ENCODE measurements at regions not wholly inside any gene's neighbourhood (a gene's known extent, or its start where the extent isn't known, plus 50 kb on each side); places are given as distances from the start of the nearest gene placed in this dataset.
"Not testable (repeated sequence)": the region's sequence is repeated elsewhere in the genome, so short reads cannot be mapped to it uniquely, and the experiment has no call there.

DNA sequence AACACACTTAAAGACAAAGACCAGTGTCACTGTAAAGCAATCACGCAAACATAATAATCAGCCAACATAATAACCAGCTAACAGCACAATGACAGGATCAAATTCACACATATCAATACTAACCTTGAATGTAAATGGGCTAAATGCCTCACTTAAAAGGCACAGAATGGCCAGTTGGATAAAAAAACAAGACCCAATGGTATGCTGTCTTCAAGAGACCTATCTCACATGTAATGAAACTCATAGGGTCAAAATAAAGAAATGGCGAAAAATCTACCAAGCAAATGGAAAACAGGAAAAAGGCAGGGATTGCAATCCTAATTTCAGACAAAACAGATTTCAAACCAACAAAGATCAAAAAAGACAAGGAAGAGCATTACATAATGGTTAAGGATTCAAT, 78.2 kb upstream of the RAB12 start:
- not testable (repeated sequence) for H3K4ac ChIP-seq (ENCODE audit: low read depth, low read length); H2AK5ac ChIP-seq (ENCODE audit: low read length); H2AFZ ChIP-seq (ENCODE audit: insufficient read depth, low read length, poor library complexity); H4K8ac ChIP-seq (ENCODE audit: low read depth, low read length); H2BK120ac ChIP-seq (ENCODE audit: insufficient read depth, low read length, poor library complexity); H2BK12ac ChIP-seq (ENCODE audit: low read length); H3K36me3 ChIP-seq (ENCODE audit: control insufficient read depth in 1 of 2, insufficient read depth in 2 of 2, low read length in 2 of 2); H4K12ac ChIP-seq (ENCODE audit: low read depth, low read length); H3K4me1 ChIP-seq (ENCODE audit: control insufficient read depth in 1 of 2, insufficient read depth in 2 of 2, low read length in 2 of 2); H3K23ac ChIP-seq (ENCODE audit: low read length); H3K4me3 ChIP-seq (ENCODE audit: low read depth, low read length); H3K27ac ChIP-seq (ENCODE audit: low read depth, low read length); H3K27me3 ChIP-seq (ENCODE audit: insufficient read depth, low read length); H3K9ac ChIP-seq (ENCODE audit: low read length); H2BK5ac ChIP-seq (ENCODE audit: low read depth, low read length, poor library complexity); H3K4me2 ChIP-seq (ENCODE audit: low read length); H4K91ac ChIP-seq (ENCODE audit: low read depth, low read length); H3K18ac ChIP-seq (ENCODE audit: low read length); H3K14ac ChIP-seq (ENCODE audit: low read length); H3K79me1 ChIP-seq (ENCODE audit: low read length); H3K9me3 ChIP-seq (ENCODE audit: insufficient read depth, low read depth, low read length); DNase-seq; H3K79me2 ChIP-seq (ENCODE audit: control insufficient read depth, insufficient read depth, low read length, poor library complexity)
- no CpG with 5 or more reads among the region's 2 CpGs for WGBS (ENCODE audit: extremely low coverage, insufficient coverage, insufficient read length)

- Histone ChIP-seq H3K27me3 (ENCODE audit: insufficient read depth, low read length) (no peaks in the 10 kb centered on the region), H3K79me1 (ENCODE audit: low read length) (no peaks in the 10 kb centered on the region), H3K4me3 (ENCODE audit: low read depth, low read length) (no peak overlapping the region), H4K8ac (ENCODE audit: low read depth, low read length) (no peak overlapping the region), H3K4me2 (ENCODE audit: low read length) (no peak overlapping the region), H3K9ac (ENCODE audit: low read length) (no peak overlapping the region), H3K27ac (ENCODE audit: low read depth, low read length) (no peak overlapping the region), H3K9me3 (ENCODE audit: insufficient read depth, low read depth, low read length) (no peaks in the 10 kb centered on the region), H2AFZ (ENCODE audit: insufficient read depth, low read length, poor library complexity) (no peak overlapping the region), H2BK5ac (ENCODE audit: low read depth, low read length, poor library complexity) (no peak overlapping the region), H3K18ac (ENCODE audit: low read length) (no peak overlapping the region), H2AK5ac (ENCODE audit: low read length) (no peak overlapping the region), H3K4me1 (ENCODE audit: control insufficient read depth in 1 of 2, insufficient read depth in 2 of 2, low read length in 2 of 2) (no peaks in the 10 kb centered on the region), H3K36me3 (ENCODE audit: control insufficient read depth in 1 of 2, insufficient read depth in 2 of 2, low read length in 2 of 2) (no peaks in the 10 kb centered on the region), H3K14ac (ENCODE audit: low read length) (no peak overlapping the region), H4K91ac (ENCODE audit: low read depth, low read length) (no peak overlapping the region), H3K23ac (ENCODE audit: low read length) (no peak overlapping the region), H3K4ac (ENCODE audit: low read depth, low read length) (no peak overlapping the region), H4K12ac (ENCODE audit: low read depth, low read length) (no peak overlapping the region), H2BK120ac (ENCODE audit: insufficient read depth, low read length, poor library complexity) (no peak overlapping the region), H2BK12ac (ENCODE audit: low read length) (no peak overlapping the region), H3K79me2 (ENCODE audit: control insufficient read depth, insufficient read depth, low read length, poor library complexity) (peaks cover 2% of the 10 kb centered on the region)
- DNase-seq, result no peak
- no CpG with 5 or more reads among the region's 11 CpGs for WGBS (ENCODE audit: extremely low coverage, insufficient coverage, insufficient read length)
Measured at GRCh38 chr18:8536231-8536630, 73.0 kb upstream of the RAB12 start.

DNA sequence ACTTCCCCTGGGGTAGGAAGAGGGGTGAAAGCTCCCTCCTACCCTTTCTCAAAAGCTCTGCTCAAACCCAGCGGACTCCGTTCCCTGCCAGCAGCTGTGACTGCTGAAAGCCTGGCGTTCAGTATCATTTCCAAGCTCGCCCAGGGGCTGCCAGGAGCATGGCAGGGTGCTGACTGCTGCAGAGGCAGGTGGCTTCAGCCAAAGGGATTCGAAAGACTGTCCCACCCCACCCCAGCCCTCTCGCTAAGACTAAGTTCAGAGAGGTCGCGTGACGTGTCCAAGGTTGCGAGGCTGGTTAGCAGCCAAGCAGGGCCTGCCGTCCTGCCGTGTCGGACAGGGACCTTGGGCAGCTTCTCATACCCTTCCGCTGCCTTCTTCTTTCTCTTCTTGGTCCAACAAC, 72.3 kb upstream of the RAB12 start:
- no peak overlapping the region for H3K23ac ChIP-seq (ENCODE audit: low read length)
- H3K36me3 ChIP-seq (ENCODE audit: control insufficient read depth in 1 of 2, insufficient read depth in 2 of 2, low read length in 2 of 2), result no peaks in the 10 kb centered on the region
- H4K12ac ChIP-seq (ENCODE audit: low read depth, low read length), result no peak overlapping the region
- no peaks in the 10 kb centered on the region for H3K79me1 ChIP-seq (ENCODE audit: low read length)
- H2AK5ac ChIP-seq (ENCODE audit: low read length), result no peak overlapping the region
- H3K4ac ChIP-seq (ENCODE audit: low read depth, low read length), result no peak overlapping the region
- no peak overlapping the region for H3K9ac ChIP-seq (ENCODE audit: low read length)
- H2AFZ ChIP-seq (ENCODE audit: insufficient read depth, low read length, poor library complexity), result no peak overlapping the region
- H3K27me3 ChIP-seq (ENCODE audit: insufficient read depth, low read length), result no peaks in the 10 kb centered on the region
- no CpG with 5 or more reads among the region's 14 CpGs for WGBS (ENCODE audit: extremely low coverage, insufficient coverage, insufficient read length)
- H3K79me2 ChIP-seq (ENCODE audit: control insufficient read depth, insufficient read depth, low read length, poor library complexity), result peaks cover 2% of the 10 kb centered on the region
- H2BK5ac ChIP-seq (ENCODE audit: low read depth, low read length, poor library complexity), result no peak overlapping the region
- H3K4me3 ChIP-seq (ENCODE audit: low read depth, low read length), result no peak overlapping the region
- no peak overlapping the region for H2BK120ac ChIP-seq (ENCODE audit: insufficient read depth, low read length, poor library complexity)
- DNase-seq, result no peak
- no peak overlapping the region for H2BK12ac ChIP-seq (ENCODE audit: low read length)
- H3K18ac ChIP-seq (ENCODE audit: low read length), result no peak overlapping the region
- H3K14ac ChIP-seq (ENCODE audit: low read length), result no peak overlapping the region
- H3K27ac ChIP-seq (ENCODE audit: low read depth, low read length), result no peak overlapping the region
- no peak overlapping the region for H3K4me2 ChIP-seq (ENCODE audit: low read length)
- H4K8ac ChIP-seq (ENCODE audit: low read depth, low read length), result no peak overlapping the region
- H3K9me3 ChIP-seq (ENCODE audit: insufficient read depth, low read depth, low read length), result no peaks in the 10 kb centered on the region
- H3K4me1 ChIP-seq (ENCODE audit: control insufficient read depth in 1 of 2, insufficient read depth in 2 of 2, low read length in 2 of 2), result no peaks in the 10 kb centered on the region
- H4K91ac ChIP-seq (ENCODE audit: low read depth, low read length), result no peak overlapping the region

GRCh38 chr18:8537400-8537799, 71.8 kb upstream of the RAB12 start:
- Histone ChIP-seq H3K4me1 (ENCODE audit: control insufficient read depth in 1 of 2, insufficient read depth in 2 of 2, low read length in 2 of 2) (no peaks in the 10 kb centered on the region), H3K4ac (ENCODE audit: low read depth, low read length) (no peak overlapping the region), H3K14ac (ENCODE audit: low read length) (no peak overlapping the region), H2BK120ac (ENCODE audit: insufficient read depth, low read length, poor library complexity) (no peak overlapping the region), H2AFZ (ENCODE audit: insufficient read depth, low read length, poor library complexity) (no peak overlapping the region), H3K36me3 (ENCODE audit: control insufficient read depth in 1 of 2, insufficient read depth in 2 of 2, low read length in 2 of 2) (no peaks in the 10 kb centered on the region), H3K18ac (ENCODE audit: low read length) (no peak overlapping the region), H3K27ac (ENCODE audit: low read depth, low read length) (no peak overlapping the region), H2AK5ac (ENCODE audit: low read length) (no peak overlapping the region), H3K9ac (ENCODE audit: low read length) (no peak overlapping the region), H3K23ac (ENCODE audit: low read length) (no peak overlapping the region), H3K27me3 (ENCODE audit: insufficient read depth, low read length) (no peaks in the 10 kb centered on the region), H4K8ac (ENCODE audit: low read depth, low read length) (no peak overlapping the region), H3K4me3 (ENCODE audit: low read depth, low read length) (no peak overlapping the region), H2BK12ac (ENCODE audit: low read length) (no peak overlapping the region), H3K79me2 (ENCODE audit: control insufficient read depth, insufficient read depth, low read length, poor library complexity) (peaks cover 2% of the 10 kb centered on the region), H2BK5ac (ENCODE audit: low read depth, low read length, poor library complexity) (no peak overlapping the region), H3K4me2 (ENCODE audit: low read length) (no peak overlapping the region), H4K91ac (ENCODE audit: low read depth, low read length) (no peak overlapping the region), H3K79me1 (ENCODE audit: low read length) (no peaks in the 10 kb centered on the region), H3K9me3 (ENCODE audit: insufficient read depth, low read depth, low read length) (no peaks in the 10 kb centered on the region), H4K12ac (ENCODE audit: low read depth, low read length) (no peak overlapping the region)
- DNase-seq, result no peak
- 100% methylated on average over 6 of the region's 17 CpGs for WGBS (ENCODE audit: extremely low coverage, insufficient coverage, insufficient read length)

All from trophoblast cell (in vitro differentiated cells and primary cell).